IMR-90 (cell line): ENCODE measurements at regions not wholly inside any gene's neighbourhood (a gene's known extent, or its start where the extent isn't known, plus 50 kb on each side); places are given as distances from the start of the nearest gene placed in this dataset.

Source experiments
- ATAC-seq: fragments of 200-7000 bp; cut with Tn5 transposase; 2 replicates; pipeline ENCODE4 v1.9.1; 2020; ENCODE audit warnings: low read depth, mild to moderate bottlenecking, moderate library complexity
- BruUV-seq: library from RNA; stranded (reverse); fragments of 400-500 nt; replicated peaks from 2 replicates; lab custom pipeline; 2021; lab: Mats Ljungman, UMichigan
- CTCF ChIA-PET: fragments of 300-600 bp; formaldehyde crosslinking; extraction: SDS; loops from one replicate; lab custom pipeline; 2021; ENCODE audit warnings: antibody characterized with exemption; lab: Yijun Ruan, JAX
- POLR2A ChIA-PET: fragments of 300-600 bp; sonication (Branson Sonifier 250); formaldehyde crosslinking; loops from one replicate; lab custom pipeline; 2022; ENCODE audit warnings: antibody characterized with exemption; ENCODE audit not compliant: unreplicated experiment; lab: Charles Lee
- DNase-seq: peaks from one replicate; pipeline ENCODE4 v3.0.0; 2013
- H2AFZ ChIP-seq: replicated peaks from 2 replicates; pipeline ENCODE3; 2013; ENCODE audit warnings: low read length, mild to moderate bottlenecking; ENCODE audit not compliant: poor library complexity
- H2AK5ac ChIP-seq: 2 replicates; pipeline ENCODE4 v1.6.1; 2013; ENCODE audit warnings: low read depth, low read length, inconsistent platforms
- H2AK9ac ChIP-seq: replicated peaks from 2 replicates; pipeline ENCODE3; 2013; ENCODE audit warnings: mild to moderate bottlenecking, low read depth, low read length, moderate library complexity; ENCODE audit not compliant: poor library complexity
- H2BK120ac ChIP-seq: 2 replicates; pipeline ENCODE4 v1.6.1; 2013; ENCODE audit warnings: low read depth, low read length, inconsistent platforms
- H2BK15ac ChIP-seq: 3 replicates; pipeline ENCODE4 v1.6.1; 2013; ENCODE audit warnings: low read depth, low read length, inconsistent platforms
- H2BK20ac ChIP-seq: 2 replicates; pipeline ENCODE4 v1.6.1; 2013; ENCODE audit warnings: low read depth, mild to moderate bottlenecking, inconsistent platforms, low read length, moderate library complexity
- H2BK5ac ChIP-seq: 2 replicates; pipeline ENCODE4 v1.6.1; 2013; ENCODE audit warnings: mild to moderate bottlenecking, low read depth, low read length, inconsistent platforms; ENCODE audit not compliant: poor library complexity, severe bottlenecking
- H3K14ac ChIP-seq: replicated peaks from 2 replicates; pipeline ENCODE4 v1.6.1; 2013; ENCODE audit warnings: low read depth, low read length, inconsistent platforms
- H3K18ac ChIP-seq: 2 replicates; pipeline ENCODE4 v1.6.1; 2013; ENCODE audit warnings: low read depth, low read length, control low read depth
- H3K23ac ChIP-seq: 2 replicates; pipeline ENCODE4 v1.6.1; 2013; ENCODE audit warnings: low read depth, low read length, inconsistent platforms
- H3K27ac ChIP-seq: 2 replicates; pipeline ENCODE4 v1.5.1; 2013; ENCODE audit warnings: mild to moderate bottlenecking, control low read depth, low read length; ENCODE audit not compliant: insufficient read depth
- H3K27me3 ChIP-seq: 2 replicates; pipeline ENCODE4 v1.6.1; 2013; ENCODE audit warnings: low read length; ENCODE audit not compliant: control insufficient read depth, insufficient read depth
- H3K36me3 ChIP-seq: 2 replicates; pipeline ENCODE4 v1.6.1; 2013; ENCODE audit warnings: low read length, mixed read lengths; ENCODE audit not compliant: control insufficient read depth, insufficient read depth
- H3K4ac ChIP-seq: 2 replicates; pipeline ENCODE4 v1.6.1; 2013; ENCODE audit warnings: low read depth, low read length, inconsistent platforms
- H3K4me1 ChIP-seq: 2 replicates; pipeline ENCODE4 v1.6.1; 2013; ENCODE audit warnings: low read length, mixed read lengths; ENCODE audit not compliant: control insufficient read depth, insufficient read depth
- H3K4me2 ChIP-seq: 2 replicates; pipeline ENCODE4 v1.6.1; 2013; ENCODE audit warnings: low read depth, mild to moderate bottlenecking, control low read depth, low read length, moderate library complexity
- H3K4me3 ChIP-seq: 2 replicates; pipeline ENCODE4 v1.5.1; 2013; ENCODE audit warnings: low read depth, mild to moderate bottlenecking, control low read depth, low read length, moderate library complexity; ENCODE audit not compliant: insufficient read depth
- H3K56ac ChIP-seq: 2 replicates; pipeline ENCODE4 v1.6.1; 2013; ENCODE audit warnings: low read length, inconsistent platforms; ENCODE audit not compliant: insufficient read depth; ENCODE audit errors: extremely low read depth
- H3K79me1 ChIP-seq, 2 experiments: 2 replicates each; pipeline ENCODE4 v1.6.1; 2013; ENCODE audit warnings: low read length in 2 of 2, inconsistent platforms in 1 of 2, low read depth in 1 of 2
- H3K9ac ChIP-seq: 2 replicates; pipeline ENCODE4 v1.6.1; 2013; ENCODE audit warnings: low read depth, low read length, control low read depth
- H3K9me1 ChIP-seq: 2 replicates; pipeline ENCODE4 v1.6.1; 2013; ENCODE audit warnings: low read length, inconsistent platforms; ENCODE audit not compliant: insufficient read depth
- H3K9me3 ChIP-seq: 2 replicates; pipeline ENCODE4 v1.6.1; 2013; ENCODE audit warnings: low read length; ENCODE audit not compliant: control insufficient read depth, insufficient read depth
- H4K20me1 ChIP-seq: 2 replicates; pipeline ENCODE4 v1.6.1; 2013; ENCODE audit warnings: low read length, inconsistent platforms; ENCODE audit not compliant: insufficient read depth
- H4K5ac ChIP-seq: 2 replicates; pipeline ENCODE4 v1.6.1; 2013; ENCODE audit warnings: mild to moderate bottlenecking, low read depth, low read length, control low read depth
- H4K8ac ChIP-seq, 2 experiments: 2 replicates each; pipeline ENCODE4 v1.6.1; 2013; ENCODE audit warnings: low read depth in 2 of 2, low read length in 2 of 2, control low read depth in 1 of 2, inconsistent platforms in 1 of 2
- H4K91ac ChIP-seq: 2 replicates; pipeline ENCODE4 v1.6.1; 2013; ENCODE audit warnings: low read depth, low read length, inconsistent platforms; ENCODE audit not compliant: insufficient read depth
- CEBPB ChIP-seq: IDR thresholded peaks from 2 replicates; pipeline ENCODE4 v1.6.1; 2012; ENCODE audit warnings: low read depth, low read length, improper control_type of control experiment
- CHD1 ChIP-seq: IDR thresholded peaks from 2 replicates; pipeline ENCODE4 v1.6.1; 2012; ENCODE audit warnings: low read depth, low read length, improper control_type of control experiment
- CTCF ChIP-seq: conservative IDR thresholded peaks from 2 replicates; pipeline ENCODE4 v1.5.1; 2012; ENCODE audit warnings: mild to moderate bottlenecking, low read depth, low read length, improper control_type of control experiment
- ELK1 ChIP-seq: fragments of 150-350 bp; IDR thresholded peaks from 2 replicates; pipeline ENCODE4 v1.6.1; 2016; ENCODE audit warnings: low read depth, mild to moderate bottlenecking, low read length, moderate library complexity, borderline replicate concordance
- FOS ChIP-seq: fragments of 150-350 bp; IDR thresholded peaks from 2 replicates; pipeline ENCODE4 v1.6.1; 2016; ENCODE audit warnings: low read depth, low read length
- MAFK ChIP-seq: IDR thresholded peaks from 2 replicates; pipeline ENCODE4 v1.6.1; 2012; ENCODE audit warnings: low read depth, low read length, improper control_type of control experiment
- MXI1 ChIP-seq: IDR thresholded peaks from 2 replicates; pipeline ENCODE4 v1.6.1; 2012; ENCODE audit warnings: low read depth, mild to moderate bottlenecking, low read length, moderate library complexity, borderline replicate concordance
- NFE2L2 ChIP-seq: fragments of 150-350 bp; IDR thresholded peaks from 2 replicates; pipeline ENCODE4 v1.6.1; 2016; ENCODE audit warnings: low read depth, mild to moderate bottlenecking, low read length
- POLR2A ChIP-seq: IDR thresholded peaks from 2 replicates; pipeline ENCODE4 v1.6.1; 2012; ENCODE audit warnings: mild to moderate bottlenecking, low read depth, low read length
- RAD21 ChIP-seq: IDR thresholded peaks from 2 replicates; pipeline ENCODE4 v1.6.1; 2012; ENCODE audit warnings: low read length, improper control_type of control experiment
- RCOR1 ChIP-seq: IDR thresholded peaks from 2 replicates; pipeline ENCODE4 v1.6.1; 2012; ENCODE audit warnings: mild to moderate bottlenecking, low read length, improper control_type of control experiment; ENCODE audit not compliant: insufficient replicate concordance
- RFX5 ChIP-seq: IDR thresholded peaks from 2 replicates; pipeline ENCODE4 v1.8.0; 2012; ENCODE audit warnings: low read depth, mild to moderate bottlenecking, low read length, moderate library complexity
- SMC3 ChIP-seq: fragments of 150-350 bp; IDR thresholded peaks from 2 replicates; pipeline ENCODE4 v1.6.1; 2016; ENCODE audit warnings: low read depth, mild to moderate bottlenecking, antibody characterized with exemption, low read length, moderate library complexity
- USF2 ChIP-seq: fragments of 150-350 bp; IDR thresholded peaks from 2 replicates; pipeline ENCODE4 v1.6.1; 2017; ENCODE audit warnings: mild to moderate bottlenecking, antibody characterized with exemption, low read length, low read depth
- WGBS, 2 experiments: methylation state at CpG; one replicate each; pipeline versions ENCODE4 v1.1.5 to v1.1.7; 2013; ENCODE audit warnings: missing lambda C conversion rate in 2 of 2; ENCODE audit not compliant: insufficient read length in 1 of 2; ENCODE audit errors: extremely low coverage in 2 of 2; 5-methylcytosine and 5-hydroxymethylcytosine counted together
- dilution Hi-C: fragments of 300-500 bp; cut with HindIII; formaldehyde crosslinking; loops from one replicate; pipeline ENCODE4 v1.14.3; 2018; ENCODE audit warnings: low sequenced_read_pairs; ENCODE audit not compliant: unreplicated experiment
- in situ Hi-C: fragments of 300-500 bp; cut with MboI; formaldehyde crosslinking; loops from 3 replicates; pipeline ENCODE4 v1.14.3; 2019; ENCODE audit warnings: low sequenced_read_pairs, inconsistent platforms, mixed read lengths
- intact Hi-C: fragments of 100-400 bp; cut with micrococcal nuclease; formaldehyde crosslinking; loops from 2 replicates; pipeline ENCODE4 v1.10.0; 2022

GRCh38 chr18:41767960-41768359, 187.1 kb upstream of the PIK3C3 start:
- Histone ChIP-seq H2BK120ac (no peak overlapping the region), H3K9ac (no peak overlapping the region), H4K5ac (no peak overlapping the region), H3K9me1 (no peaks in the 10 kb centered on the region), H2AK9ac (no peak overlapping the region), H2AK5ac (no peak overlapping the region), H2BK20ac (no peak overlapping the region), H3K4me3 (no peak overlapping the region), H3K9me3 (no peaks in the 10 kb centered on the region), H3K14ac (no peak overlapping the region), H4K20me1 (no peaks in the 10 kb centered on the region), H2BK5ac (no peak overlapping the region), H3K23ac (no peak overlapping the region), H2AFZ (no peak overlapping the region), H3K27ac (no peak overlapping the region), H3K4me1 (no peaks in the 10 kb centered on the region), H3K27me3 (no peaks in the 10 kb centered on the region; the same call in 1 of the 2 replicates), H3K36me3 (no peaks in the 10 kb centered on the region), H4K8ac (no peak overlapping the region), H3K18ac (no peak overlapping the region), H3K56ac (no peak overlapping the region), H3K4me2 (no peak overlapping the region), H4K91ac (no peak overlapping the region), H2BK15ac (no peak overlapping the region), H3K79me1 (no peaks in the 10 kb centered on the region), H3K4ac (no peak overlapping the region)
- intact Hi-C loops = no loop called here
- CTCF ChIA-PET = no interaction called here
- ATAC-seq (peak; percentile 35; the same call in 1 of the 2 replicates), DNase-seq (peak; percentile 48)
- WGBS, 2 experiments = no CpG with 5 or more reads among the region's 4 CpGs
- dilution Hi-C loops = no loop called here
- no peak for TF ChIP-seq RFX5
- TF ChIP-seq CTCF = peak; percentile 37
- TF ChIP-seq MAFK = no peak
- TF ChIP-seq FOS = no peak
- no peak for TF ChIP-seq ELK1
- no peak for TF ChIP-seq MXI1
- no peak for TF ChIP-seq NFE2L2
- TF ChIP-seq RAD21 = peak; percentile 33
- no peak for TF ChIP-seq USF2
- TF ChIP-seq RCOR1 = no peak
- no peak for TF ChIP-seq SMC3
- no peak for TF ChIP-seq CEBPB
- no peak for TF ChIP-seq POLR2A
- no peak for TF ChIP-seq CHD1
- POLR2A ChIA-PET = no interaction called here
- in situ Hi-C loops = loop anchor here (5.0 to 10.0 kb wide), 2 partner anchors 63 to 134 kb away; no protein-coding TSS in a partner anchor
- BruUV-seq = no TSS peak
